Activated CD8-positive, alpha-beta memory T cell treated with anti-CD3 and anti-CD28 coated beads for 4 hours (primary cell): ENCODE measurements at regions not wholly inside any gene's neighbourhood (a gene's known extent, or its start where the extent isn't known, plus 50 kb on each side); places are given as distances from the start of the nearest gene placed in this dataset.
"Not testable (repeated sequence)": the region's sequence is repeated elsewhere in the genome, so short reads cannot be mapped to it uniquely, and the experiment has no call there.

ENCODE experiments used
- DNase-seq, 2 donors: peaks; one replicate each; pipeline ENCODE4 v3.0.0-alpha.2; 2020; ENCODE audit warnings: low read depth in 2 of 2

- no peak for DNase-seq
Observed at GRCh38 chr16:86885139-86885538, 306.8 kb downstream of the FOXL1 start.

GRCh38 chr16:86886651-86887050, 308.3 kb downstream of the FOXL1 start:
- DNase-seq, result no peak

GRCh38 chr16:86887416-86887815, 309.1 kb downstream of the FOXL1 start:
- no peak for DNase-seq

- DNase-seq, result no peak
Observed at GRCh38 chr16:86888231-86889053, 310.1 kb downstream of the FOXL1 start.

GRCh38 chr16:86889054-86889366, 310.7 kb downstream of the FOXL1 start:
- DNase-seq, result not testable (repeated sequence)

- DNase-seq, result no peak
Observed at GRCh38 chr16:86889974-86890373, 311.6 kb downstream of the FOXL1 start.

- DNase-seq, result no peak
Observed at GRCh38 chr16:86891121-86891520, 312.8 kb downstream of the FOXL1 start.

GRCh38 chr16:86891631-86892030, 313.3 kb downstream of the FOXL1 start:
- DNase-seq, result no peak

GRCh38 chr16:86892509-86892908, 314.2 kb downstream of the FOXL1 start:
- no peak for DNase-seq

GRCh38 chr16:86893506-86893905, 315.2 kb downstream of the FOXL1 start:
- DNase-seq, result no peak

GRCh38 chr16:86894029-86894567, 315.7 kb downstream of the FOXL1 start:
- no peak for DNase-seq

GRCh38 chr16:86894925-86895324, 316.6 kb downstream of the FOXL1 start:
- no peak for DNase-seq

GRCh38 chr16:86895606-86896005, 317.3 kb downstream of the FOXL1 start:
- no peak for DNase-seq

- no peak for DNase-seq
Observed at GRCh38 chr16:86896976-86897375, 318.6 kb downstream of the FOXL1 start.

- DNase-seq, result no peak
Observed at GRCh38 chr16:86897486-86897885, 319.1 kb downstream of the FOXL1 start.

- no peak for DNase-seq
Observed at GRCh38 chr16:86898386-86898785, 320.0 kb downstream of the FOXL1 start.

GRCh38 chr16:86899151-86899550, 320.8 kb downstream of the FOXL1 start:
- no peak for DNase-seq

GRCh38 chr16:86899757-86900156, 321.4 kb downstream of the FOXL1 start:
- DNase-seq, result no peak

GRCh38 chr16:86901483-86901882, 323.1 kb downstream of the FOXL1 start:
- DNase-seq, result no peak

GRCh38 chr16:86902656-86903001, 324.3 kb downstream of the FOXL1 start:
- DNase-seq, result no peak

- DNase-seq, result no peak
Observed at GRCh38 chr16:86903068-86903467, 324.7 kb downstream of the FOXL1 start.

- no peak for DNase-seq
Observed at GRCh38 chr16:86905302-86905701, 327.0 kb downstream of the FOXL1 start.

GRCh38 chr16:86906623-86907022, 328.3 kb downstream of the FOXL1 start:
- DNase-seq, result no peak
